PC-9 (cell line): ENCODE measurements at regions not wholly inside any gene's neighbourhood (a gene's known extent, or its start where the extent isn't known, plus 50 kb on each side); places are given as distances from the start of the nearest gene placed in this dataset.

ENCODE experiments used
- BruUV-seq: library from RNA; stranded (reverse); fragments of 400-500 nt; replicated peaks from 2 replicates; lab custom pipeline; 2021; lab: Mats Ljungman, UMichigan
- CTCF ChIA-PET: fragments of 300-600 bp; sonication (Branson Sonifier 250); formaldehyde crosslinking; loops from one replicate; lab custom pipeline; 2022; ENCODE audit warnings: antibody characterized with exemption; lab: Charles Lee
- POLR2A ChIA-PET: fragments of 300-600 bp; sonication (Branson Sonifier 250); formaldehyde crosslinking; loops from one replicate; lab custom pipeline; 2022; ENCODE audit warnings: antibody characterized with exemption; ENCODE audit not compliant: unreplicated experiment; lab: Charles Lee
- DNase-seq, 2 experiments: peaks; one replicate each; pipeline versions ENCODE4 v3.0.0 to v3.0.0-alpha.2; 2015 to 2022; ENCODE audit warnings: mixed read lengths in 1 of 2
- H2AFZ ChIP-seq: fragments of 200-600 bp; sonication (generic); 2 replicates; pipeline ENCODE4 v1.8.1; 2017; ENCODE audit warnings: antibody characterized with exemption
- H3F3A ChIP-seq: fragments of 200-600 bp; sonication (generic); 2 replicates; pipeline ENCODE4 v1.8.1; 2017; ENCODE audit warnings: antibody characterized with exemption, mild to moderate bottlenecking, low read depth; ENCODE audit not compliant: insufficient read depth
- H3K27ac ChIP-seq: fragments of 200-600 bp; sonication (generic); 2 replicates; pipeline ENCODE4 v1.6.1; 2016; ENCODE audit warnings: mixed run types
- H3K27me3 ChIP-seq: fragments of 200-600 bp; sonication (generic); 2 replicates; pipeline ENCODE4 v1.6.1; 2016; ENCODE audit warnings: low read depth, mixed run types; ENCODE audit not compliant: insufficient read depth
- H3K36me3 ChIP-seq: fragments of 200-600 bp; sonication (generic); 2 replicates; pipeline ENCODE4 v1.6.1; 2016; ENCODE audit warnings: low read depth, mixed run types
- H3K4me1 ChIP-seq: fragments of 200-600 bp; sonication (generic); replicated peaks from 2 replicates; pipeline ENCODE4 v1.6.1; 2016; ENCODE audit warnings: mixed run types; ENCODE audit not compliant: insufficient read depth
- H3K4me2 ChIP-seq: fragments of 200-600 bp; sonication (generic); 2 replicates; pipeline ENCODE4 v1.6.1; 2017; ENCODE audit warnings: mixed run types
- H3K4me3 ChIP-seq: fragments of 200-600 bp; sonication (generic); 2 replicates; pipeline ENCODE4 v1.6.1; 2016; ENCODE audit warnings: mixed run types
- H3K79me2 ChIP-seq: fragments of 200-600 bp; sonication (generic); 2 replicates; pipeline ENCODE4 v1.6.1; 2017; ENCODE audit warnings: low read depth, mixed run types
- H3K9me2 ChIP-seq: fragments of 200-600 bp; sonication (generic); 2 replicates; pipeline ENCODE4 v1.8.1; 2017; ENCODE audit warnings: mild to moderate bottlenecking; ENCODE audit not compliant: insufficient read depth
- H3K9me3 ChIP-seq: fragments of 200-600 bp; sonication (generic); 2 replicates; pipeline ENCODE4 v1.8.1; 2016; ENCODE audit warnings: low read depth; ENCODE audit not compliant: insufficient read depth
- H4K20me1 ChIP-seq: fragments of 200-600 bp; sonication (generic); 2 replicates; pipeline ENCODE4 v1.8.1; 2017; ENCODE audit not compliant: insufficient read depth
- EZH2 ChIP-seq: fragments of 200-600 bp; sonication (generic); IDR thresholded peaks from 2 replicates; pipeline ENCODE4 v1.8.0; 2017; ENCODE audit warnings: antibody characterized with exemption, low read depth
- intact Hi-C: fragments of 100-400 bp; cut with micrococcal nuclease; formaldehyde crosslinking; loops from one replicate; pipeline ENCODE4 v1.10.0; 2022; ENCODE audit not compliant: unreplicated experiment
- TF ChIP-seq, protein P1 (sequence below): fragments of 200-600 bp; sonication (generic); conservative IDR thresholded peaks from 2 replicates; pipeline ENCODE4 v1.6.1; 2017; ENCODE audit warnings: mixed run types, antibody characterized with exemption, mild to moderate bottlenecking, moderate library complexity

DNA sequence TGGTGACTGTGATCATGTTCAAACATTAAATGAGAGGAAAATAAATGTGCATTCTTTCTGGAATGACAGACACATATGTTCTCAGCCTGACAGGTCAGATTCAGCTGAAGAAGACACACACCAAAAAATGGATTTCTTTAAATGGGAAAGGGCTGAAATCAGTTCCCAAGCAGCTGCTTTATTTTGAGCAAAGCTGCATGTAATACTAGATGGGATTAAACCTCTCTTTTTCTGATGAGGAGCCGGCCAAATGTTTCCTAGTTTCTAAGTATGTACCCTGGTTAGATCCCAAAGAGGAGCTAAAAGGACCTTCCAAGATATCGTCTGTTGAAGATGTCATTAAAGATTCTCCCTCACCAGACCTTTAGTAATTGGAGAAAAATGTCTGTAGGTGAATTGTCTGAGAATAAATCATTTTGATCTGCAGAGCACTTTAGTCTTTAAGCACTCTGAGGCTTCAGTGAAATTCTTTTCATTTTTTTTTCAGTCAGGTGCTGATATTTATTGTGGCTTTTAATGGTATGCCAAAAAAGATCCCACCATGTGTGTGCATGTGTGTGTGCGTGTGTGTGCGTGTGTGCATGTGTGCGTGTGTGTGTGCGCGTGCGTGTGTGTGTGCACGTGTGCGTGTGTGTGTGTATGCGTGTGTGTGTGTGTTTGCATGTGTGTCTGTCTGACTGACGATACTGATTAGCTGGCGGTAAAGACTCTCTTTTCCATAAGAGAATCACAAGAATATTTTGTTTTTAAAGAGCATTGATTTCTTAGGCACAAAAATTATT is 175.8 kb downstream of the IRS1 start:
- no peak for DNase-seq
- TF ChIP-seq, protein P1, sequence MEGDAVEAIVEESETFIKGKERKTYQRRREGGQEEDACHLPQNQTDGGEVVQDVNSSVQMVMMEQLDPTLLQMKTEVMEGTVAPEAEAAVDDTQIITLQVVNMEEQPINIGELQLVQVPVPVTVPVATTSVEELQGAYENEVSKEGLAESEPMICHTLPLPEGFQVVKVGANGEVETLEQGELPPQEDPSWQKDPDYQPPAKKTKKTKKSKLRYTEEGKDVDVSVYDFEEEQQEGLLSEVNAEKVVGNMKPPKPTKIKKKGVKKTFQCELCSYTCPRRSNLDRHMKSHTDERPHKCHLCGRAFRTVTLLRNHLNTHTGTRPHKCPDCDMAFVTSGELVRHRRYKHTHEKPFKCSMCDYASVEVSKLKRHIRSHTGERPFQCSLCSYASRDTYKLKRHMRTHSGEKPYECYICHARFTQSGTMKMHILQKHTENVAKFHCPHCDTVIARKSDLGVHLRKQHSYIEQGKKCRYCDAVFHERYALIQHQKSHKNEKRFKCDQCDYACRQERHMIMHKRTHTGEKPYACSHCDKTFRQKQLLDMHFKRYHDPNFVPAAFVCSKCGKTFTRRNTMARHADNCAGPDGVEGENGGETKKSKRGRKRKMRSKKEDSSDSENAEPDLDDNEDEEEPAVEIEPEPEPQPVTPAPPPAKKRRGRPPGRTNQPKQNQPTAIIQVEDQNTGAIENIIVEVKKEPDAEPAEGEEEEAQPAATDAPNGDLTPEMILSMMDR: no peak
- no peak for TF ChIP-seq EZH2
- Histone ChIP-seq H3K9me2 (no peaks in the 10 kb centered on the region), H3K27me3 (no peaks in the 10 kb centered on the region), H2AFZ (no peak overlapping the region; the same call in 1 of the 2 replicates), H4K20me1 (no peaks in the 10 kb centered on the region), H3K4me3 (no peak overlapping the region), H3K27ac (no peak overlapping the region), H3K4me2 (no peak overlapping the region), H3K79me2 (no peaks in the 10 kb centered on the region), H3K9me3 (no peaks in the 10 kb centered on the region), H3F3A (no peaks in the 10 kb centered on the region), H3K36me3 (no peaks in the 10 kb centered on the region), H3K4me1 (peaks cover 6% of the 10 kb centered on the region; the same call in 1 of the 2 replicates)
- POLR2A ChIA-PET: no interaction called here
- CTCF ChIA-PET: no interaction called here
- intact Hi-C loops: no loop called here
- no TSS peak for BruUV-seq

GRCh38 chr2:226622484-226622883 is 177.1 kb downstream of the IRS1 start:
- peaks cover 8% of the 10 kb centered on the region; the same call in 1 of the 2 replicates for H3K4me1 ChIP-seq
- BruUV-seq: no TSS peak
- intact Hi-C loops: no loop called here
- ChIA-PET POLR2A (no interaction called here), CTCF (no interaction called here)
- no peak overlapping the region for H3K4me3 ChIP-seq
- no peaks in the 10 kb centered on the region for H3K27me3 ChIP-seq
- no peaks in the 10 kb centered on the region for H3K36me3 ChIP-seq
- TF ChIP-seq EZH2: no peak
- TF ChIP-seq, protein P1: peak; percentile 40
- DNase-seq: no peak
- no peaks in the 10 kb centered on the region for H3F3A ChIP-seq
- H3K79me2 ChIP-seq: no peaks in the 10 kb centered on the region
- no peak overlapping the region for H3K27ac ChIP-seq
- H3K9me3 ChIP-seq: no peaks in the 10 kb centered on the region
- no peaks in the 10 kb centered on the region for H3K9me2 ChIP-seq
- no peak overlapping the region for H2AFZ ChIP-seq
- H4K20me1 ChIP-seq: no peaks in the 10 kb centered on the region
- no peak overlapping the region for H3K4me2 ChIP-seq

DNA sequence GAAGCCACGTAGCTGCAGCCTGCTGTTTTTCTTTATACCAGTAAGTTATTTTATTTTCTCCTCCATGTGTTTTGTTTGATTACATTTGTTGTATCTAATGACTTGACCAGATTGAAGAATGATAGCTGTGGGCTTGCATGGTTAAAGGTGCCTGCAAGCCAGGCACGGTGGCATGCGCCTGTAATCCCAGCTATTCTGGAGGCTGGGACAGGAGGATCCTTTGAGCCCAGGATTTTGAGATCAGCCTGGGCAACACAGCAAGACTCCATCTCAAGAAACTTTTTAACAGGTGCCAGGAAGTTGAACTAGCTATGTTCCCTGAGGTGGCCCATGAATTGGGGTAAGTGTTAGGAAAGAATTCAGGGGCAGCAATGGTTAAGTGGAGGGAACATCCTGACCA is 179.4 kb downstream of the IRS1 start:
- CTCF ChIA-PET: no interaction called here
- 0 out of 2 replicates have a peak, but pooled peaks cover 2% of the 10 kb centered on the region for H3K9me2 ChIP-seq
- no peak overlapping the region for H3K4me2 ChIP-seq
- intact Hi-C loops: no loop called here
- H3F3A ChIP-seq: no peaks in the 10 kb centered on the region
- no peaks in the 10 kb centered on the region for H3K79me2 ChIP-seq
- H3K4me1 ChIP-seq: peaks cover 8% of the 10 kb centered on the region; the same call in 1 of the 2 replicates
- H3K27me3 ChIP-seq: no peaks in the 10 kb centered on the region
- BruUV-seq: no TSS peak
- H2AFZ ChIP-seq: no peak overlapping the region
- TF ChIP-seq, protein P1: no peak
- no peak for TF ChIP-seq EZH2
- H3K4me3 ChIP-seq: no peak overlapping the region
- H4K20me1 ChIP-seq: no peaks in the 10 kb centered on the region
- POLR2A ChIA-PET: no interaction called here
- H3K9me3 ChIP-seq: no peaks in the 10 kb centered on the region
- H3K36me3 ChIP-seq: no peaks in the 10 kb centered on the region
- no peak for DNase-seq
- no peak overlapping the region for H3K27ac ChIP-seq
